ENCODE measurements at regions not wholly inside any gene's neighbourhood (a gene's known extent, or its start where the extent isn't known, plus 50 kb on each side); places are given as distances from the start of the nearest gene placed in this dataset.
A peak's percentile ranks its signal among the peaks of the same experiment; 100 is the strongest.

DNA sequence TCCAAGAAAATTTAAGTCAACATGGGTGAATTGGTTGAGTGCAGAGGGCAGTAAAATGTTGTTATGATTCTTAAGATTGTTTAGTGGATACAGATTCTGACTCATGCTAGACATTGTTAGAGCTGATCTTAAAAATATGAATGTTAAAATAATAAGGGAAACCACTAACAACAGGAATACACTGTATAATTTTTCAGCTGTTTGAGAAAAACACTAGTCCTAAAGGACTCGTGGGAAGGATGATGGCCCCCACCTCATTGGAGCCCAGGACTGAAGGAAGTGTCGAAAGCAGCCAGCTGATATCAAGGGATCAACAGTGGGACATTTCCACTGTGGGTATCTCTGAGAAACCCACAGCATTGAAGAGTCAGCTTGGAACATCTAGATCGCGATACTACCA is 82.9 kb upstream of the SCAF11 start:
- TF ChIP-seq, protein P1, sequence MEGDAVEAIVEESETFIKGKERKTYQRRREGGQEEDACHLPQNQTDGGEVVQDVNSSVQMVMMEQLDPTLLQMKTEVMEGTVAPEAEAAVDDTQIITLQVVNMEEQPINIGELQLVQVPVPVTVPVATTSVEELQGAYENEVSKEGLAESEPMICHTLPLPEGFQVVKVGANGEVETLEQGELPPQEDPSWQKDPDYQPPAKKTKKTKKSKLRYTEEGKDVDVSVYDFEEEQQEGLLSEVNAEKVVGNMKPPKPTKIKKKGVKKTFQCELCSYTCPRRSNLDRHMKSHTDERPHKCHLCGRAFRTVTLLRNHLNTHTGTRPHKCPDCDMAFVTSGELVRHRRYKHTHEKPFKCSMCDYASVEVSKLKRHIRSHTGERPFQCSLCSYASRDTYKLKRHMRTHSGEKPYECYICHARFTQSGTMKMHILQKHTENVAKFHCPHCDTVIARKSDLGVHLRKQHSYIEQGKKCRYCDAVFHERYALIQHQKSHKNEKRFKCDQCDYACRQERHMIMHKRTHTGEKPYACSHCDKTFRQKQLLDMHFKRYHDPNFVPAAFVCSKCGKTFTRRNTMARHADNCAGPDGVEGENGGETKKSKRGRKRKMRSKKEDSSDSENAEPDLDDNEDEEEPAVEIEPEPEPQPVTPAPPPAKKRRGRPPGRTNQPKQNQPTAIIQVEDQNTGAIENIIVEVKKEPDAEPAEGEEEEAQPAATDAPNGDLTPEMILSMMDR (IDR thresholded peaks at IDR 0.05; ENCODE audit: insufficient read depth, low read length, poor library complexity, severe bottlenecking): no peak
- no peak for DNase-seq (ENCODE audit: extremely low read depth, insufficient read length)
- Histone ChIP-seq H3K27me3 (replicated peaks; ENCODE audit: control insufficient read depth, insufficient read depth, low read length) (no peaks in the 10 kb centered on the region), H3K36me3 (ENCODE audit: control insufficient read depth, insufficient read depth, low read length) (no peaks in the 10 kb centered on the region), H3K4me3 (replicated peaks; ENCODE audit: low read depth, low read length) (no peak overlapping the region)

DNA sequence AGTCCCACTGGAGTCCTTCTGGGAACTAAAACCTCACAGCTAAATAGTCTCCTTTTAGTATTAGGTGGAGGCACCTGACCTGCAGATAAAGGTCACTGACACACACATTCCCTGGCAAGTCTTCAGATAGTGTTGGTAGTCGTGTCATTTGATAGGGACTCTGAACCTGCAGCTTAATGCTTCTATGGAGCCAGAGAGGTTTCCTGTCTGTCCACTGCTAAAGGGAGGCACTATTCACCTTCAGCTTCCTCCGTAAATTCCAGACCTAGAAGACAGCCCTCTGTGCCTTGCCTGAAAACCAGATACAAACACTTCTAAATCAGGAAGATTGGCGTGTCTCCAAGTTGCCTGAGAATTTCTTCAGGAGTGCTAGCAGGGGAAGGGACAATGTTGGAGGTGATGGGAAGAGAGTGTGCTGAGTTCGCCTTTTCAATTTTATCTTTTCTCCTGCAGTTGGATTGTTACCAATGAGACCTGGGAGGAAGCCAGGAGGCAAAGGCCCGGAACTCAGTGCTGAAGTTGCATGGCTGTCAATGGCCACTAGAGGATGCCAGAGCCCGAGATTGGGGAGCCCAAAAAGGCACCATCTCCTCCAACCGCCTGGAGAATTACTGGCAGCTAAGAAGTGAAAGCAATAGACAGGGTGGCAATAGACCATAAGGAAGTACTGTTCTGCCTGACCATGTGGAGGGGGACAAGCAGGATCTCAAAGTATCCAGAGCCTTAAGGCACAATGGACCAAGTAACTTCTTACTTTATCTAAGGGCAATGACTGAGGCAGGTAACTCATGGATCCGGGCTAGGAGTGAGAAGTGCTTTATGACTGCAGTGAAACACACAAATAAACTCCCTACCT is 81.6 kb upstream of the SCAF11 start:
- Histone ChIP-seq H3K27me3 (replicated peaks; ENCODE audit: control insufficient read depth, insufficient read depth, low read length) (no peaks in the 10 kb centered on the region), H3K4me3 (replicated peaks; ENCODE audit: low read depth, low read length) (no peak overlapping the region), H3K36me3 (ENCODE audit: control insufficient read depth, insufficient read depth, low read length) (no peaks in the 10 kb centered on the region)
- DNase-seq (ENCODE audit: extremely low read depth, insufficient read length): peak; percentile 57
- TF ChIP-seq, protein P1 (IDR thresholded peaks at IDR 0.05; ENCODE audit: insufficient read depth, low read length, poor library complexity, severe bottlenecking): peak; percentile 100

DNA sequence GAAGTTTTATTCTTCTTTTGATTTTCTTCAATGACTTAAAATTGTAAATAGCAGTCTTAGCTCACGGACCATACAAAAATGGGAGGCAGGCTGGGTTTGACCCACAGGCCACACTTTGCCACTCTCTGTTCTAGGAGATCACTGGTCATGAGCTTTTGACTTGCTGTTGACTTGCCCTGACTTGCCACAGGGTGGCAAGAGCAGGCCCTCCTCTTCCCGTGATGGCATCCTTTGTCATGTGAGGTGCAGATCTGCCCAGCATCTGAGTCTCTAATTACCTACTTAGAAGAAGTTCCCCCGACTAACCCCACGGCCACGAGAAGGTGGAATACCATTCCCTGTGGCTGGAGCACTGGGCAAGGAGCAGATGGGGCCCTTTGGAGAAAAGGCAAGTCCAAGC is 81.0 kb upstream of the SCAF11 start:
- H3K4me3 ChIP-seq (replicated peaks; ENCODE audit: low read depth, low read length): no peak overlapping the region
- no peak for DNase-seq (ENCODE audit: extremely low read depth, insufficient read length)
- TF ChIP-seq, protein P1 (IDR thresholded peaks at IDR 0.05; ENCODE audit: insufficient read depth, low read length, poor library complexity, severe bottlenecking): no peak
- no peaks in the 10 kb centered on the region for H3K36me3 ChIP-seq (ENCODE audit: control insufficient read depth, insufficient read depth, low read length)
- H3K27me3 ChIP-seq (replicated peaks; ENCODE audit: control insufficient read depth, insufficient read depth, low read length): no peaks in the 10 kb centered on the region

DNA sequence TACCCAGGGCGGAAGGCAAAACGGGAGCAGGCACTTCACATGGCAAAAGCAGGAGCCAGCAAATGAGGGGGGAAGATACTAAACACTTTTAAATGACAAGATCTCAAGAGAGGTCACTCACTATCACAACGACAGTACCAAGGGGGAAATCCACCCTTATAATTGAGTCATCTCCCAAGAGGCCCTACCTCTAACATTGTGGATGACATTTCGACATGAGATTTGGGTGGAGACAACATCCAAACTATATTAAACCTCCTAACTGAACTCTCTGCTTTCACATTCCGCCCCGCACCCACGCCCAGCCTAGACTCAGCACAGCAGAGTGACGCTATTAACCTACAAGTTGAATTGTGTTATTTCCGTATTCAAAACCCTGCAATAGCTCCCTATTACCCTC is 76.7 kb upstream of the SCAF11 start:
- no peaks in the 10 kb centered on the region for H3K27me3 ChIP-seq (replicated peaks; ENCODE audit: control insufficient read depth, insufficient read depth, low read length)
- TF ChIP-seq, protein P1 (IDR thresholded peaks at IDR 0.05; ENCODE audit: insufficient read depth, low read length, poor library complexity, severe bottlenecking): no peak
- no peaks in the 10 kb centered on the region for H3K36me3 ChIP-seq (ENCODE audit: control insufficient read depth, insufficient read depth, low read length)
- DNase-seq (ENCODE audit: extremely low read depth, insufficient read length): no peak
- H3K4me3 ChIP-seq (replicated peaks; ENCODE audit: low read depth, low read length): no peak overlapping the region

DNA sequence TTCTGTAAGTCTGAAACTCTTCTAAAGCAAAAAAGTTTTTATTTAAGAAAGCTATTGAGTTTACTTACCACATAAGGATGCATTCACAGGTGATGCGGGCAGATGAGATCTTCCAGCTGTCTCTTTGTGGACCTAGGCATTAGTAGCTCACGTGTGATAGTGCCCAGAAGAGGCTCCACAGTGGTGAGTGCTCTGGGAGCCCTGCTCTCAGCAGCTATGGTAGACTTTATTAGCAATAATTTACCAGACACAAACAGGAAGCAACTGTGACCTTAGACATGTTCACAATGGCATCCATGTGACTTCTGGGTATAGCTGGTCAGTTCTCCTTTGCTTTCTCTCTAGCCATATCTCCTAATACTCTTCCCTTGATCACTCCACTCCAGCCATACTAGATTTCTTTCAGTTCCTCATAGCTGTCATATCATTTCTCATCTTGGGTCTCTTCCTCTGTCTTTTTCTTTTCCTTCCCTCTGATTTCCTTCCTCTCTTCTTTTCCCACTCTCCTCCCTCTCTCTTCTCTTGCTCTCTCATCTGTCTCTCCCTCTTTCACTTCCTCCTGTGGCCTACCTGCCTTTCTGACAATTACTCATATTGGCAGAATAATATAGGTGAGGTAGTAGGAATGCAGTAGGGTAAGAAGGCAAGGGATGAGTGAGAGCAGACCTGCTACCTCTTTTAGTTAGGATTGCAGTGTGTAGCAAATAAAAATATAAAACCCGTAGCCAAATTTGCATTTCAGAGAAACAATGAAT is 75.2 kb upstream of the SCAF11 start:
- H3K36me3 ChIP-seq (ENCODE audit: control insufficient read depth, insufficient read depth, low read length): no peaks in the 10 kb centered on the region
- H3K4me3 ChIP-seq (replicated peaks; ENCODE audit: low read depth, low read length): no peak overlapping the region
- TF ChIP-seq, protein P1 (IDR thresholded peaks at IDR 0.05; ENCODE audit: insufficient read depth, low read length, poor library complexity, severe bottlenecking): no peak
- H3K27me3 ChIP-seq (replicated peaks; ENCODE audit: control insufficient read depth, insufficient read depth, low read length): no peaks in the 10 kb centered on the region
- peak; percentile 52 for DNase-seq (ENCODE audit: extremely low read depth, insufficient read length)

All from GM06990 (cell line).